Testis (tissue), 2 donors: ENCODE measurements at regions not wholly inside any gene's neighbourhood (a gene's known extent, or its start where the extent isn't known, plus 50 kb on each side); places are given as distances from the start of the nearest gene placed in this dataset.
A peak's percentile ranks its signal among the peaks of the same experiment; 100 is the strongest.

ENCODE experiments used
- DNase-seq: peaks from one replicate; pipeline ENCODE4 v3.0.0-alpha.2; 2019
- H3K27ac ChIP-seq, 2 donors: fragments of 200-600 bp; sonication (generic); one replicate each; pipeline ENCODE4 v1.5.1; 2019
- H3K27me3 ChIP-seq: fragments of 200-600 bp; sonication (generic); one replicate; pipeline ENCODE4 v1.5.1; 2019
- H3K36me3 ChIP-seq: fragments of 200-600 bp; sonication (generic); one replicate; pipeline ENCODE4 v1.5.1; 2017; ENCODE audit warnings: low read depth; ENCODE audit errors: missing control alignments
- H3K4me1 ChIP-seq: fragments of 200-600 bp; sonication (generic); one replicate; pipeline ENCODE4 v1.5.1; 2019
- H3K4me3 ChIP-seq, 2 donors: fragments of 200-600 bp; sonication (generic); one replicate each; pipeline ENCODE4 v1.5.1; 2017 to 2019
- H3K9me3 ChIP-seq: fragments of 200-600 bp; sonication (generic); one replicate; pipeline ENCODE4 v1.5.1; 2017
- CTCF ChIP-seq, 3 experiments: fragments of 450-650 bp in 2 of 3; fragments of 200-600 bp in 1 of 3; sonication (generic) in 1 of 3; IDR thresholded peaks; one replicate each; pipeline ENCODE4 v1.5.1; 2016 to 2019; ENCODE audit warnings: antibody characterized with exemption in 3 of 3, mild to moderate bottlenecking in 2 of 3, moderate library complexity in 1 of 3
- POLR2A ChIP-seq: fragments of 450-650 bp; IDR thresholded peaks from one replicate; pipeline ENCODE4 v1.6.1; 2017; ENCODE audit warnings: antibody characterized with exemption, mild to moderate bottlenecking, moderate library complexity
- WGBS, 2 donors: methylation state at CpG; one replicate each; pipeline ENCODE4 v1.1.5; 2018; 5-methylcytosine and 5-hydroxymethylcytosine counted together
- intact Hi-C: fragments of 100-400 bp; cut with DNase I; formaldehyde crosslinking; loops from one replicate; pipeline ENCODE4 v1.15.1; 2023; ENCODE audit warnings: low total_unique reads

GRCh38 chr17:27984404-27984803 is 58.1 kb upstream of the NLK start:
- Histone ChIP-seq H3K27me3 (no peaks in the 10 kb centered on the region), H3K4me3 (no peak overlapping the region), H3K9me3 (no peaks in the 10 kb centered on the region), H3K27ac (no peak overlapping the region), H3K36me3 (no peaks in the 10 kb centered on the region), H3K4me1 (peaks cover 8% of the 10 kb centered on the region)
- intact Hi-C loops, result no loop called here
- DNase-seq, result no peak
- TF ChIP-seq CTCF (IDR thresholded peaks at IDR 0.05) (no peak), POLR2A (no peak)
- 3 to 5% methylated on average over 7 of the region's 7 CpGs for WGBS, 2 donors

- H3K27me3 ChIP-seq, result no peaks in the 10 kb centered on the region
- no peak overlapping the region for H3K27ac ChIP-seq
- intact Hi-C loops, result no loop called here
- H3K36me3 ChIP-seq, result no peaks in the 10 kb centered on the region
- TF ChIP-seq POLR2A (no peak), CTCF (IDR thresholded peaks at IDR 0.05) (no peak)
- DNase-seq, result no peak
- H3K4me3 ChIP-seq, result no peak overlapping the region
- peaks cover 8% of the 10 kb centered on the region for H3K4me1 ChIP-seq
- 12 to 24% methylated on average over 5 to 6 of the region's 6 CpGs for WGBS, 2 donors
- H3K9me3 ChIP-seq, result no peaks in the 10 kb centered on the region
Observed at GRCh38 chr17:27984816-27985215, 57.7 kb upstream of the NLK start.

- Histone ChIP-seq H3K4me1 (peaks cover 8% of the 10 kb centered on the region), H3K27ac (peak overlapping the region in 1 of 2 donors; percentile 10), H3K36me3 (no peaks in the 10 kb centered on the region), H3K27me3 (no peaks in the 10 kb centered on the region), H3K9me3 (no peaks in the 10 kb centered on the region), H3K4me3 (no peak overlapping the region)
- no peak for TF ChIP-seq CTCF (IDR thresholded peaks at IDR 0.05)
- no peak for TF ChIP-seq POLR2A
- 20 to 25% methylated on average over 7 of the region's 7 CpGs for WGBS, 2 donors
- DNase-seq, result no peak
- intact Hi-C loops, result no loop called here
Observed at GRCh38 chr17:27985306-27985705, 57.2 kb upstream of the NLK start.

- no peak for DNase-seq
- no peak overlapping the region for H3K4me3 ChIP-seq
- no peaks in the 10 kb centered on the region for H3K36me3 ChIP-seq
- TF ChIP-seq POLR2A, result no peak
- TF ChIP-seq CTCF (IDR thresholded peaks at IDR 0.05), result no peak
- whole genome bisulfite sequencing, 2 donors, result 48 to 52% methylated on average over 3 of the region's 3 CpGs
- no peaks in the 10 kb centered on the region for H3K27me3 ChIP-seq
- no peaks in the 10 kb centered on the region for H3K9me3 ChIP-seq
- H3K27ac ChIP-seq, result peak overlapping the region in 1 of 2 donors; percentile 10
- intact Hi-C loops, result no loop called here
- peaks cover 8% of the 10 kb centered on the region for H3K4me1 ChIP-seq
Observed at GRCh38 chr17:27985736-27986399, 56.6 kb upstream of the NLK start.
